NK-92 treated with Interleukin-12 subunit alpha and Interleukin-12 subunit beta, amount 100 ng/mL, for 24 hours (cell line): ENCODE measurements at regions not wholly inside any gene's neighbourhood (a gene's known extent, or its start where the extent isn't known, plus 50 kb on each side); places are given as distances from the start of the nearest gene placed in this dataset.
A peak's percentile ranks its signal among the peaks of the same experiment; 100 is the strongest.

Source experiments
- DNase-seq: peaks from one replicate; lab custom pipeline; 2025; lab: John Stamatoyannopoulos, UW

DNA sequence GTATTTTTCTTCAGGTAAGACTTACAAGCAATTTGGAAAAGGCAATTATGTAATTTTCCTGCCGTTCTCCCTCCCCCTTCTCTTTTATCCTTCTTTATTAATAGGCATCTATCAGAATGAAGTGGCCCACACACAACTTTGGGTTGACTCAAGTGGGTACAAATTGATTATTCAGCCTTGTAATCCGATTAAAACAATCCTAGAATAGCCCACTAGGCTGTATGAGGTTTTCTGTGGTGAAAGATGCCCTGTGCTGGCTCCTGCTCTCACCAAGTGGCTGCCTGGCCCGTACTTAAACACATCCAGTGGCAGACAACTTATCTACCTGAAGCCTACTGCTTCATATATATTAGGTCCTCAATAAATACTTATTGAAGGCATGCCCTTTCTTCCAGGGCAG is 177.3 kb upstream of the C9orf72 start:
- DNase-seq, result no peak

DNA sequence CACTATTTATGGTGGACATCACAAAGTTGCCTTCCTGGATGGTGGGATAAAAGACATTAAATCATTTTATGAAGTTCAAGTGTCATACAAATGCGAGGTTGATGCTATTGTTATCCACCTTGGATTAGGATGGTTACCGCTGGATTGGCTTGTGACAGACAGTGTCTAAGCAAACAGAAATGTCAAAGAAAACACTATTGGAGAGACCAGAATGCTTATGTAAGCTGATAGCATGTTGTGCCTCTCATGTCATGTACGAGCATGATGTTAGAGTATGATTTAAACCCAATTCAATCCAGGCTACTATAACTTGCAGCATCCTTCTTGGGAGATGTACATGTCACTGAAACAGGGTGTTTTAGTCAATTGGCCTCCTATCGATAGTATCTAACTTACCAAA is 178.8 kb upstream of the C9orf72 start:
- DNase-seq, result no peak

DNA sequence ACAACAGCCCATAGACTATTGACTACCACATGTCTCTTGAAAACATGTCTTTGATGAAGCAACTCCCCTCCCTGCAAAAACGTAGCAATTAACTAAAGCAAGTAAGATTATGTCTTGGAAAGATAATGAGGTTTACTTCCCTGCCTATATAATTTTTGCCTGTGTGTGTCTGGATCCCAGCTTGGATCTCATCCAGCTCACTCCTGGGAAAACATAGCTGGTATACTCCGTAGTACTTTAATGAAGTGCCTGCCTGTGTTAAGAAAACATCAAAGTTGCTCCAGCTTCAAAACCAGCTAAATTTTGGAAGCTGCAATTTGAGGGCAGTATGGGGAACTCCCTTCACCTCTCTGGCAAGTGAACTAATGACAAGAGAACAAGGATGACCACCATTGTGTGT is 182.6 kb upstream of the C9orf72 start:
- no peak for DNase-seq

DNA sequence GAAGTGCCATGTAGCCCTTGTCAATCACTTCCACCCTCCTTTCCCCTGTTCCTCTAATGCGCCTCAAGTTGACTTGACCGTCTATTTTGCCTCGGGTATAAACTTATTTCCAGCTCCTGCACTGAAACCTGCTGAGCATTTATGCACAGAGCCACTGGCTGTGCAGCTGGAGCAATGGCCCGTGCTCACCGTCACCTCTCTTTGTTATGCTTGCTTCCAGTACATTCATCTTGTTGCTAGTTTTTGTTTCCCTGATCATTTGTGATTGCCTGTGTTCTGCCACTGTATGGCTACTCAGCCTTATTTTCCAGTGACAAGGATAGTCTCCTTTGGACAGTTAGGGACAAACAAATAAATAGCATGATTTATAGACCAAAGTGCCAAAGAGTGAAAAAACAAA is 183.1 kb upstream of the C9orf72 start:
- DNase-seq, result no peak

- DNase-seq, result peak; percentile 3
These were observed 190.6 kb upstream of the C9orf72 start for GRCh38 chr9:27763831-27764230.

DNA sequence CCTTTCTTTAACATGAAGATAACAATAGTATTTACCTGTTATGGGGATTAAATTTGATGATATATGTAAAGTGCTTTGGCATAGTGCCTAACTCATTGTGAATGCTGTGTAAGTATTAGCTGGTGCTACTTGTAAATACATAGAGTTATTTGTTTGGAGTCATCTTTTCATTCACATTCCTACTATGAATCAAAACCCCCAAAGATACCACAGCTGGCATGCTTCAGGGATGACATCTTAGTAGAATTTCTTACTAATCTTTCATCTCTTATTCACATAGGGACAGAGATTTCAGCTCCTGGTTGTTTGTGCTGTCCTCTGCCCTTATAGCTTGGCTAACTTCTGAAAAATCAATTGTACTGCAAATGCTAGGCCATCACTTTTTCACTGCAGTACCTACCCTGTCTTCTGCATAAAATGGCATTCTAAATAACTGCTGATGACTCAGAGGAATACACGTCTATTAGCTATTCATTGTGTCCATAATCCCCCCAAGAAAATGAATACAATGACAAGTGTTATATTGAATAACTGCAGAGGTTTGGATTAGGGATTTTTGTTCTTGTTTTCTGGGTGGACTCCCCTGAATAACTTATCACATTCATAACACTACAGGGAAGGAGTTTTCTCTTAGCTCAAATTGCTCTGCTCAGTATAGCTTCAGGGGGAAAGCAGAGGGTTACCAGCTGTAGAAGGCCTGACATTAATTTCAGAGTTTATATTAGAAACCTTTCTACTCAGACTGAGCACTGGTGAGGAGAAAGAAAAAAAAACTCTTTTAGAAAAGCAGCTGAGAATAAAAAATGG is 192.2 kb upstream of the C9orf72 start:
- DNase-seq, result no peak

- DNase-seq, result no peak
These were observed 193.0 kb upstream of the C9orf72 start for GRCh38 chr9:27766073-27766835.

GRCh38 chr9:27768781-27769180 is 195.5 kb upstream of the C9orf72 start:
- DNase-seq, result no peak

GRCh38 chr9:27770541-27770940 is 197.3 kb upstream of the C9orf72 start:
- no peak for DNase-seq

DNA sequence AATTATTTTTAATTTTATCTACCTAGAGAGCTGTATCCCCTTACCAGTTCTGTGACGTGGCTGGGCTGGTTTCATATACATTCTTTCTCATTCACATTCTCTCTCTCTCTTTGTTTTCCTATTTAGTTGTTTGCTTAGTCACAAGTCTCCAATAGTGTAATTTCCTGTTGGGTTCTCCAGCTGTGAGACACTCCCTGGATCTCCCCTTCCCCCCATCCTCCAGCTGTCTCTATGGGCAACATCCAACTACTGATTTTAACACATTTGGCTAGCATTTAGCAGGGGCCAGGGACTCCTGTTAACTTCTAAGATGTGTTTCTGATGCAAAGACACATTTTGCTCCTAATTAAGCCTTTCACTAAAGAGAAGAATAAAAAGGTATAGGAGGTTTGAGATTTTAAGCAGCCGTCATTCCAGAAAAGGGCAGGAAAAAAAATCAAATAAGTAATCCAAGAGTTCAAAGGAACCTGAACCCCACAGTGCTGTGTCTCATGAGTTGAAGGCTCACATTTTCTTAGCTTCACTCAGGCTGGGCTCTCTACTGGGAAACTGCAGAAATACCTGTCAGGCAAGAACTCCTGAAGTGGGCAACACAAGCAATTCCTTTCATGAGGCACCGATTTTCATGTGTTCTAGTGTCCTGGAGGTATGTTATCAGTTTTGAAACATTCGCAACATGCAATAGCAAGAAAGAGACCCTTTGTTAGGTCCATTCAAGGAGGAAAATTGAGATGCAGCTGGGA is 198.7 kb upstream of the C9orf72 start:
- no peak for DNase-seq

GRCh38 chr9:27784847-27785713 is 211.8 kb upstream of the C9orf72 start:
- peak; percentile 60 for DNase-seq

- no peak for DNase-seq
These were observed 212.4 kb upstream of the C9orf72 start for GRCh38 chr9:27785714-27786100.

- DNase-seq, result no peak
These were observed 214.6 kb upstream of the C9orf72 start for GRCh38 chr9:27787891-27788290.

GRCh38 chr9:27791311-27791710 is 218.0 kb upstream of the C9orf72 start:
- DNase-seq, result no peak

GRCh38 chr9:27792971-27793689 is 219.8 kb upstream of the C9orf72 start:
- no peak for DNase-seq

DNA sequence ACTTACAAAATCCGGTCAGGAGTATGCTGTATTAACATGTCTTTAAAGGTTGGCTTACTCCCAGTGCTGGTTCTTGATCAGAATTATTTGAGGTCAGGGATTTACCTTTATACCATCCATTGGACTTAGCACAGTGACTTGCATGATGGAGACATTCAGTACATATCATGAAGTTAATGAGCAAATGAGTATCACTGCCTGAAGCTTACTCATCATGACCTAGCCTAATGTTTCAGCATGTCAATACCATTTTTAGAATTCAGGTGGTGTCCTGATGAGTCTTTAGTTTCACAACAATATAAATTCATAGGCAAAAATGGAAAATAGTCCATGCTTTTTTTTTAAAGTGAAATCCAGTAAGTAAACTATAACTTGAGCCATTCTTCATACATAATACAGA is 226.0 kb upstream of the C9orf72 start:
- no peak for DNase-seq

DNA sequence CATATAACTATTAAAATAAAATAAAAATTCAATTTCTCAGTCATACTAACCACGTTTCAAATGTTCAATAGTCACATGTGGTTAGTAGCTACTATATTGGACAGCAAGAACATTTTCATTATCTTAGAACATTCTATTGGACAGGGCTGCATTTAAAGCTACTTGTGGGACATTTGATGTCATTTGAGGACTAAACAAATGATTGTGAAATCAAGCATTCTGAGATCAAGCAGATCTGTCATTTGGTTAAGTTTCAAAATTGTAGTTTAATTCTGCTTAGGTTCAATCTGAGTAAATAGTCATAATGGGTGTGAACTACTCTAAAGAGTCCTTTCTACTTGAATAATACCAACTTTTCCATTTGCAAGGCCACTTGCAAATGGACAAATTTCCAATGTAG is 226.9 kb upstream of the C9orf72 start:
- DNase-seq, result no peak

- DNase-seq, result no peak
These were observed 227.6 kb upstream of the C9orf72 start for GRCh38 chr9:27800692-27801370.

DNA sequence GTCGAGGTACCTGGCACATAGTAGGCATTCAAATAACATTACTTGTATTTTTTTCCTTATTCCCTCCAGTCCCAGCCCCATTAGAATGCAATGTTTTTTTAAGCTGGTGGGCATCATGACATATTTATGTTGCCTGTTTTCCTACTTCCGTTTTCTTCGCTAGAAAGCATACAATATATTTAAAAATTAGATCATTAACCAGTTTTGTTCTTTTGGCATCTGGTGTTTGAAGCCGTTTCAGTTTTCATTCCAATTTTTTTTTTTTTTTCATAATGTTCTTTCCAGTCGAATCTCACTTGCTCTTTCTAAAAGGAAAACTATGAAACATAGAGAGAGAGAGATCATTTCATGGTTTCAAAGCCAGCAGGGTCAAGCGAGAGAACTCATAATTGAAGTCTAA is 228.3 kb upstream of the C9orf72 start:
- no peak for DNase-seq

- no peak for DNase-seq
These were observed 229.1 kb upstream of the C9orf72 start for GRCh38 chr9:27802418-27802817.

DNA sequence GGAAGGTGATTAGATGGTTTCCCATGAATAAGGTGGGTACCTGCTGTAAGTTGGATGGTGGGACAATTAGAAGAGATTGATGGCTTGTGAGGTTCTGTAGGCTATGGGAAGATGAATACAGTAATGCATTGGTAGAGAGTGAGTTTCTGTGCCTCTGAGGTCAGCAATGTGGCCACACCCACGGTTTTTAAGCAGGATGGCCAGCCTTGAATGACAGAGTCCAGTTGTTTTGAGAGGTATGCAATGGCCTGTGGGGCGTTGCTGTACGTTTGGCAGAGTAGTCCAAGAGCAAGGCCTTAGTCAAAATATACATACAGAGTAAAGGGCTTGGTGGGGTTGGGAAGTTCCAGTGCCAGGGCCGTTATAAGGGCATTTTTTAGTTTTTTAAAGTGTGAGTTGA is 235.6 kb upstream of the C9orf72 start:
- no peak for DNase-seq
